ENCODE measurements at regions not wholly inside any gene's neighbourhood (a gene's known extent, or its start where the extent isn't known, plus 50 kb on each side); places are given as distances from the start of the nearest gene placed in this dataset.
A peak's percentile ranks its signal among the peaks of the same experiment; 100 is the strongest.

DNA sequence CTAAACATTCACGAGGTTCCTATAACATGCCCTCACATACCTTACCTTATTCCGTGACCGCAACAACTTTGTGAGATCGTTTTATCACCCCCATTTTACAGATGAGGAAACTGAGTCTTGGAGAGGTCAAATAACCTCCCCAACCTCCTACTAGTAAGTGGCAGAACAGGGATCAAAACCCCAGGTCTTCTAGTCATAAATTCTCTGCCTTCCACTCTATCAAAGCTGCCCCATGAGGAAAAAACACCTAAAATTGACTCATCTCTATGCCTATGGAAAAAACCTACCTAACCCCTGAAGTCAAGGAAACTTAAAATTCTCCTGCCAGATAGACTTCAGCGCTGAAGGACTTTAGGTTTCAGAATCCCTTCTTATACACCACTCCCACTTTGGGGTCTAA lies 69.5 kb upstream of the ERRFI1 start:
- Mint-ChIP-seq H3K27me3 (peaks cover 19% of the 10 kb centered on the region), H3K4me3 (no peak overlapping the region), H3K9me3 (no peaks in the 10 kb centered on the region), H3K27ac (no peak overlapping the region), H3K36me3 (ENCODE audit: low read depth) (no peaks in the 10 kb centered on the region), H3K4me1 (ENCODE audit: low read depth) (peaks cover 48% of the 10 kb centered on the region)

DNA sequence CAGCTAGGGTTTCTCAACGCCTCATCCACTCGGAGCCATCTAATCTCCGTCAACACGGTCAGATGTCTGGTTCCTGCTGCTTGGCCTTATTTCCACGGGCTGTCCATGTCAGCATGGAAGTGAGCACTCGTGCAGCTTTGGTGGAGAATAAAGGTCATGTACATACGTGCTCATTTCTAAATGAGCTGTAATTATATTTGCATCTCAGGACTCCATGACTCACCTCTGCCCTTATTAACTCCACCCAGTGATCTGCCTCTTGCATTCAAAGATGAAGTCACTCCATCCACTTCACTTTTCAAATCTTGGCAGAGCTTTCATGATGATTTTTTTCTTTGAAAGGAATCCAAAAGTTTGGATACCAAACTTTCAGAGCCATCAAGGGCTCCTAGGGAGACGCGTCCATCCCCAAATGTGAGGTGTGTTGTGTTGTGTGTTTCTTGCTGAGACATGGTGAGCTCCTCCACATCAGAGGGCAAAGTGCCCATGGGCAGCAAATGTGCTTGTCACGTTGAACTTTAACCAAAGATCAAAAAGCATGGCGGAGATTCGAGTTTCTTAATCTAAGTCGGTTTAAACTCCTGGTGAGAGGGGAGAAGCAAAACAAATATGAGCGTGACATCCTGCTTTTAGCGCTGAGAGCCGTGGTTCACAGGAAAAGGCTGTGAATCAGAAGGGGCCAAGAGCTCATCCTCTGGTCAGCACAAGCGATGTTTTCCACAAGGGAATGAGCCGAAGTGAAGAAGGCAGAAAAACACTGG lies 68.6 kb upstream of the ERRFI1 start:
- no peaks in the 10 kb centered on the region for H3K36me3 Mint-ChIP-seq (ENCODE audit: low read depth)
- peak overlapping the region; percentile 12 for H3K4me3 Mint-ChIP-seq
- H3K9me3 Mint-ChIP-seq, result no peaks in the 10 kb centered on the region
- peak overlapping the region; percentile 55 for H3K27ac Mint-ChIP-seq
- H3K27me3 Mint-ChIP-seq, result peaks cover 22% of the 10 kb centered on the region
- peaks cover 57% of the 10 kb centered on the region for H3K4me1 Mint-ChIP-seq (ENCODE audit: low read depth)

DNA sequence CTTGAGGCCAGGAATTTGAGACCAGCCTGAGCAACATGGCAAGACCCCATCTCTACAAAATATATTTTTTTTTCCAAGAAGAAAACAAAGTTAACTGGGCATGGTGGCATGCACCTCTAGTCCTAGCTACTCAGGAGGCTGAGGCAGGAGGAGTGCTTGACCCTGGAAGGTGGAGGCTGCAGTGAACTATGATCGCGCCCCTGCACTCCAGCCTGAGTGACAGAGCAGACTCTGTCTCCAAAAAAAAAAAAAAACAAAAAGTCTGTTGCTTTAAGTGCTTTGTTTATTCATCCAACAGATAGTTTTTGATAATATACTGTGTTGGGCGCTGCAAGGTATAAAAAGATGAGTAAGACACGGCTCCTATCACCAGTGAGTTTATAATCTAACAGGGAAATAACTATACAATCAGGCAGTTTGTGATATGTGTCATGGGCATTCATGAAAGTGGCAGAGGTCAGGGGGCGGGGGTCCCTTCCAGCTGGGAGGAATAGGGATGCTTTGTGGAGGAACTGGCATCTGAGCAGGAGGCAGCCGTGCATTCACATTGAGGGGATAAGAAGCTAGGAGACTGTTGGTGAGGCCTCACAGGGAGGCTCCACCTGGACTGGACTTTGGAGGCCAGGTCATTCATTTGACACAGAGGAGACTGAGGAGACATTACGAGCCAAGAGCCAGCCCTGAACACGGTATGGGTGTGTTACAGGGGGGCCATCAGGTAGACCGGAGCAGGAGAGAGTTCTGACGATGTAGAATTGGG lies 67.3 kb upstream of the ERRFI1 start:
- Mint-ChIP-seq H3K27ac (peak overlapping the region; percentile 5), H3K9me3 (no peaks in the 10 kb centered on the region), H3K4me1 (ENCODE audit: low read depth) (peaks cover 60% of the 10 kb centered on the region), H3K27me3 (peaks cover 18% of the 10 kb centered on the region), H3K36me3 (ENCODE audit: low read depth) (no peaks in the 10 kb centered on the region), H3K4me3 (no peak overlapping the region)

GRCh38 chr1:8092657-8093056 lies 66.5 kb upstream of the ERRFI1 start:
- no peak overlapping the region for H3K4me3 Mint-ChIP-seq
- H3K9me3 Mint-ChIP-seq, result no peaks in the 10 kb centered on the region
- H3K27ac Mint-ChIP-seq, result no peak overlapping the region
- H3K27me3 Mint-ChIP-seq, result peaks cover 18% of the 10 kb centered on the region
- peaks cover 56% of the 10 kb centered on the region for H3K4me1 Mint-ChIP-seq (ENCODE audit: low read depth)
- no peaks in the 10 kb centered on the region for H3K36me3 Mint-ChIP-seq (ENCODE audit: low read depth)

DNA sequence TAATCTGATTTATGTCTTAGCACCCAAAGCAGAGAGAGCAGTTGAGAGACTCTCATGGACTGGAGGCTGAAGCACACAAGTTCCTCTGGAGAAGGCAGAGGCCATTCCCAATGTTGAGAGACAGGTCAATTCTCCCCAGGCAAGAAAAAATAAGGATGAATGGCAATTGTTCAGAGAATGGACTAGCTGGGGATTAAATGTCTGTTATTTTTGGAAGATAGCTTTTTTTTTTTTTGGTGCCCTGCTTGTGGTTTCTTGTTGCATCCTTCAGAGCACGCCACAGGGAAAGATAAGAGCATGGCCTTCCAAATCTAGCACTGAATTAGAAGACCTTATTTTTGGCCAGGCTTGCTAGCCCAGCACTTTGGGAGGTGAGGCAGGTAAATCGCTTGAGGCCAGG lies 65.6 kb upstream of the ERRFI1 start:
- Mint-ChIP-seq H3K4me3 (no peak overlapping the region), H3K27me3 (peaks cover 18% of the 10 kb centered on the region), H3K9me3 (no peaks in the 10 kb centered on the region), H3K36me3 (ENCODE audit: low read depth) (no peaks in the 10 kb centered on the region), H3K27ac (no peak overlapping the region), H3K4me1 (ENCODE audit: low read depth) (peaks cover 46% of the 10 kb centered on the region)

- Mint-ChIP-seq H3K27ac (peak overlapping the region; percentile 82), H3K27me3 (peaks cover 18% of the 10 kb centered on the region), H3K36me3 (ENCODE audit: low read depth) (no peaks in the 10 kb centered on the region), H3K4me3 (no peak overlapping the region), H3K4me1 (ENCODE audit: low read depth) (peaks cover 32% of the 10 kb centered on the region), H3K9me3 (no peaks in the 10 kb centered on the region)
Observed at GRCh38 chr1:8090241-8090702, 64.2 kb upstream of the ERRFI1 start.

GRCh38 chr1:8089535-8090228 lies 63.6 kb upstream of the ERRFI1 start:
- H3K4me3 Mint-ChIP-seq, result no peak overlapping the region
- H3K27me3 Mint-ChIP-seq, result peaks cover 16% of the 10 kb centered on the region
- H3K9me3 Mint-ChIP-seq, result no peaks in the 10 kb centered on the region
- H3K4me1 Mint-ChIP-seq (ENCODE audit: low read depth), result peaks cover 26% of the 10 kb centered on the region
- H3K27ac Mint-ChIP-seq, result peak overlapping the region; percentile 53
- no peaks in the 10 kb centered on the region for H3K36me3 Mint-ChIP-seq (ENCODE audit: low read depth)

DNA sequence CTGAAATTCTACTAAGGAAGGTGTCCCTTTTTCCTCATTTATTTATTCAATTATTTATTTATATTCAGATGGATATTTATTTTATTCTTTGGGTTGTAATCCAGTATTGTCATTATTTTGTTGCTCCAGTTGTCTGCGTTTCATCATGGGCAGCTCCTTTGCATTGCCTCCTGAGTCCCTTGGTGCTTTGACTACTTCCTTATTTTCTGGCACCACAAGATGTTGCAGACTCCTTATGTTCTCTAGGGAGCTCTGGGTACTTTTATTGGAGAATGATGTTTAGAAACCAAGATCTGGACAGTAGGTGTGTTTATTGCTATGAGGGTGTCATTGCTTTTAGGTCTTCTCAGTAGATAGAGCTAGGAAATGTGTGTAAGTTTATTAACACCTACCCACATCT lies 59.9 kb upstream of the ERRFI1 start:
- H3K27ac Mint-ChIP-seq, result no peak overlapping the region
- H3K4me3 Mint-ChIP-seq, result no peak overlapping the region
- peaks cover 8% of the 10 kb centered on the region for H3K27me3 Mint-ChIP-seq
- H3K4me1 Mint-ChIP-seq (ENCODE audit: low read depth), result peaks cover 14% of the 10 kb centered on the region
- H3K36me3 Mint-ChIP-seq (ENCODE audit: low read depth), result no peaks in the 10 kb centered on the region
- H3K9me3 Mint-ChIP-seq, result no peaks in the 10 kb centered on the region

GRCh38 chr1:8084913-8085312 lies 58.8 kb upstream of the ERRFI1 start:
- Mint-ChIP-seq H3K27ac (no peak overlapping the region), H3K4me3 (no peak overlapping the region), H3K9me3 (no peaks in the 10 kb centered on the region), H3K4me1 (ENCODE audit: low read depth) (peaks cover 6% of the 10 kb centered on the region), H3K36me3 (ENCODE audit: low read depth) (no peaks in the 10 kb centered on the region), H3K27me3 (peaks cover 4% of the 10 kb centered on the region)

DNA sequence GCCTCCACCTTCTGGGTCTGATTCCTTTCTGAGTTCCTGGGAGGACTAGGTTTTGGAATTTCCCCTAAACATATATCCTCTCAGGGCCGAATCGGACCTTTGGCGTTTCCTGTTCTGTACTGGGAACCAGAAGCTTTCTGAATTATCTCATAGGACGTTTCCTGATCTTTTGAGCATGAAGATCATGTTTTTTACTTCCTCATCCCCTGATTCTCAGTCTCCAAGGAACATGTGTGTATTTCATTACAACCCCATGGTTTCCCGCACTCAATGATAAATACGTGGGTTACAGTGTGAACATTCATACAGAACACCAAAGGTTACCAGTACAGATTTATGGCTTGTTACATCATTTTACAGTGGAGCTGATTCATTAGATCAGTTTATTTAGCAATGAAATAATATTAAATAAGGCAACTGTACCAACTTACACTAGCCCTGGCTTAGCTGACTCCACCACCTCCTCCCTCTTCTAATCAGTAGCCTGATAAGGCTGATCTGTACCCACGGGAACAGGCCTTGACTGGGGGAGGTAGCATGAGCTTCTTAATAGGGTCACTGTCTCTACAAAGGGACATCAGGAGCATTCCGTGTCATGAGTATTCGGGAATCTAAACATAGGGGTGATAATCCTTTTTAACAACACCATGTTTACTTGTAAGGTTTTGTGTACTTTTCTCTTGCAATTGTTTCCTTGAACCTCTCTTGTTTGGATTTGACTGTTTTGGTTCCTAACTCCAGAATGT lies 57.8 kb upstream of the ERRFI1 start:
- Mint-ChIP-seq H3K27ac (no peak overlapping the region), H3K4me3 (no peak overlapping the region), H3K36me3 (ENCODE audit: low read depth) (no peaks in the 10 kb centered on the region), H3K4me1 (ENCODE audit: low read depth) (no peaks in the 10 kb centered on the region), H3K27me3 (peaks cover 4% of the 10 kb centered on the region), H3K9me3 (no peaks in the 10 kb centered on the region)

- Mint-ChIP-seq H3K4me1 (ENCODE audit: low read depth) (peaks cover 6% of the 10 kb centered on the region), H3K27me3 (peaks cover 4% of the 10 kb centered on the region), H3K4me3 (no peak overlapping the region), H3K27ac (no peak overlapping the region), H3K9me3 (no peaks in the 10 kb centered on the region), H3K36me3 (ENCODE audit: low read depth) (no peaks in the 10 kb centered on the region)
Observed at GRCh38 chr1:8082945-8083344, 56.8 kb upstream of the ERRFI1 start.

DNA sequence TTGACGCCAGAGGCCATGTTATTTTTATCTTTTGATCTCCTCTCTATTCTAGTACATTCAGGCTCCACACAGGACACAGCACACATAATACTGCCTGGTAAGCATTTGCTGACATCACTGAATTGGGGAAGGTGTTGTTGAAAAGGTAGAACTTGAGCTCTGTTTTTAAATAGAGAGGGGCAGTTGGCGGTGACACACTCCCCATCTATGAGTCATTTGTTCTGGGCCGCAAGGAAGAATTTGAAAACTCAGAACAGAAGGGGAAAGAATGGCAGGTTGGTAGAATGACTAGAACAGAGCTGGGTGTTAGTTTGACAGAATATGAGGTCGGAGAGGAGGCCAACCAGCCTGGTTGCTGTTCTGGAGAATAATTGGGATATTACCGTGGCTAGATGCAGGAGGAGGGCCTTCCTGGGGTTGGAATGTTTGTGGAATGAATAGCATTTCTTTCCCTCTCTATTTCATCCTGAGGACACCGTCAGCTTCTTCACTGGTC lies 52.1 kb upstream of the ERRFI1 start:
- no peak overlapping the region for H3K27ac Mint-ChIP-seq
- no peak overlapping the region for H3K4me3 Mint-ChIP-seq
- H3K36me3 Mint-ChIP-seq (ENCODE audit: low read depth), result no peaks in the 10 kb centered on the region
- peaks cover 6% of the 10 kb centered on the region for H3K4me1 Mint-ChIP-seq (ENCODE audit: low read depth)
- peaks cover 9% of the 10 kb centered on the region for H3K27me3 Mint-ChIP-seq
- no peaks in the 10 kb centered on the region for H3K9me3 Mint-ChIP-seq

DNA sequence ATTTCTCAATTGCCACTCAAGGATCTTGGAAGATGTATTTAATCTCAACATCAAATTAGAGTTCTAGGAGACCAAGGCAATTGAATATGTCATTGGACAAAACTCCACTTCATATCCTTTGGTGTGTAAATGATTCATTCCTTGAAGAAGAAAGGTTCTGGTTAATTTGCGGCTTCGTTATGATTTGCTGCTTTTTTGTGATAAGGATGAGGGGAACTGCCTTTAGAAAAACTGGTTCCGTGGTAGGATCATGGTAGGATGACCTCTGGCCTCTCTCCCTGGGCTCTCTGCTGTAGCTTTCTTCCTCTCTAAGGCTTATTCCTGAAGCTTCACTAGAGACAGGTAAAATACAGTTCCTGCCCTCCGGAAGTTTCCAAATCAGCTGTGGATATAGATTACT lies 51.5 kb upstream of the ERRFI1 start:
- no peak overlapping the region for H3K27ac Mint-ChIP-seq
- H3K9me3 Mint-ChIP-seq, result no peaks in the 10 kb centered on the region
- H3K4me1 Mint-ChIP-seq (ENCODE audit: low read depth), result peaks cover 6% of the 10 kb centered on the region
- peaks cover 9% of the 10 kb centered on the region for H3K27me3 Mint-ChIP-seq
- H3K4me3 Mint-ChIP-seq, result no peak overlapping the region
- no peaks in the 10 kb centered on the region for H3K36me3 Mint-ChIP-seq (ENCODE audit: low read depth)

DNA sequence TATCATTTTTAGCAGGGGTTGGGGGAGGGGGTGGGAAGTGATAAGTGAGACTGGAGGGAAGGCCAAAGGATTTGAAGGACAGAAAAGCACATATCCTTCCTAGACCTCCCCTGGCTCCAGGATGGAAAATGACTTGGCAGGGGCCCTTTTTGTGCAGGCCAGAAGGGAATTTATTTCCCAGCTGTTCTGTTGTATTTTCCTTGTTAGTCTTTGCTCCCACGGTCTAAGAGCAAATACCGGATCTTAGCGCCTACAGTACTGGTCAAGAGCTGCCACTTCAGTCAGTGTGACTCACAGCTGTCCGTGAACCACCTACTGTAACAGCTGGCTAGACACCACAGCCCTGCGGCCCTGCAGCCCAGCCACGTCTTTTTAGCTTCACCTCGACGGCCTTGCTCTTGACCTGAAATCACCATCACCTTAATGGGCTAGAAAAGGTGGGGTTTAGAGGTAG lies 51.0 kb upstream of the ERRFI1 start:
- H3K36me3 Mint-ChIP-seq (ENCODE audit: low read depth), result no peaks in the 10 kb centered on the region
- H3K4me1 Mint-ChIP-seq (ENCODE audit: low read depth), result peaks cover 6% of the 10 kb centered on the region
- H3K27me3 Mint-ChIP-seq, result peaks cover 9% of the 10 kb centered on the region
- no peak overlapping the region for H3K27ac Mint-ChIP-seq
- H3K9me3 Mint-ChIP-seq, result no peaks in the 10 kb centered on the region
- H3K4me3 Mint-ChIP-seq, result no peak overlapping the region

Data from stimulated activated naive CD8-positive, alpha-beta T cell treated with anti-CD3 and anti-CD28 coated beads, Interleukin-15, Interleukin-2, amounts not matched to agents 100 ng/mL and 50 ng/mL, for 24 hours (primary cell).